ENCODE measurements at regions not wholly inside any gene's neighbourhood (a gene's known extent, or its start where the extent isn't known, plus 50 kb on each side); places are given as distances from the start of the nearest gene placed in this dataset.
A peak's percentile ranks its signal among the peaks of the same experiment; 100 is the strongest.

DNA sequence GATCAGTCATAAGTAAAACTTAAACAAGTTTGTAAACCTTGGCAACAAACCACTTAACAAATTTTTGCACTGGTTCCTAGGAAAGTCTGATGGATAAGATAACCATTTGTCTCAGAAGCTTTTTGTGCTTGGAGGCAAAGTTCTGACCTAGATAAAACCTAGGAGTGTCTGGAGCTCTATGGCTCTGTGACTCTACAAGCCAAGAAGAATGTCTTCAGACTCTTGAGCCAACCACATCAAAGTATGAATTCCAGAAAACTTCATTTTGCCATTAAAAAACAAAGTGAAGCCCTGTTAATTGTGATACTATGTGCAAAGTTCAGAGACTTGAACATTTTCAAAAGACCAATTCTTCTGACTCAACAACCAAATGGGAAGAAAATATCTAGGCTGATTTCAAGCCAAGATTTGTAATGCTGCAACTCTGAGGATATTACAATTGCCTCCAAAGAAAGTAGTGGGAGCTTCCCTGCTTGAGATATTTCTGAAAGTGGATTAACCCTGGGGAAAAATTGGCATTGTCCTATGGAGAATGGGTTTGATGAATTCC is 158.1 kb upstream of the FOXQ1 start:
- TF ChIP-seq, protein P1, sequence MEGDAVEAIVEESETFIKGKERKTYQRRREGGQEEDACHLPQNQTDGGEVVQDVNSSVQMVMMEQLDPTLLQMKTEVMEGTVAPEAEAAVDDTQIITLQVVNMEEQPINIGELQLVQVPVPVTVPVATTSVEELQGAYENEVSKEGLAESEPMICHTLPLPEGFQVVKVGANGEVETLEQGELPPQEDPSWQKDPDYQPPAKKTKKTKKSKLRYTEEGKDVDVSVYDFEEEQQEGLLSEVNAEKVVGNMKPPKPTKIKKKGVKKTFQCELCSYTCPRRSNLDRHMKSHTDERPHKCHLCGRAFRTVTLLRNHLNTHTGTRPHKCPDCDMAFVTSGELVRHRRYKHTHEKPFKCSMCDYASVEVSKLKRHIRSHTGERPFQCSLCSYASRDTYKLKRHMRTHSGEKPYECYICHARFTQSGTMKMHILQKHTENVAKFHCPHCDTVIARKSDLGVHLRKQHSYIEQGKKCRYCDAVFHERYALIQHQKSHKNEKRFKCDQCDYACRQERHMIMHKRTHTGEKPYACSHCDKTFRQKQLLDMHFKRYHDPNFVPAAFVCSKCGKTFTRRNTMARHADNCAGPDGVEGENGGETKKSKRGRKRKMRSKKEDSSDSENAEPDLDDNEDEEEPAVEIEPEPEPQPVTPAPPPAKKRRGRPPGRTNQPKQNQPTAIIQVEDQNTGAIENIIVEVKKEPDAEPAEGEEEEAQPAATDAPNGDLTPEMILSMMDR (IDR thresholded peaks at IDR 0.05; ENCODE audit: low read depth, low read length), result no peak
- no peak for DNase-seq (ENCODE audit: extremely low read depth, low read depth)

DNA sequence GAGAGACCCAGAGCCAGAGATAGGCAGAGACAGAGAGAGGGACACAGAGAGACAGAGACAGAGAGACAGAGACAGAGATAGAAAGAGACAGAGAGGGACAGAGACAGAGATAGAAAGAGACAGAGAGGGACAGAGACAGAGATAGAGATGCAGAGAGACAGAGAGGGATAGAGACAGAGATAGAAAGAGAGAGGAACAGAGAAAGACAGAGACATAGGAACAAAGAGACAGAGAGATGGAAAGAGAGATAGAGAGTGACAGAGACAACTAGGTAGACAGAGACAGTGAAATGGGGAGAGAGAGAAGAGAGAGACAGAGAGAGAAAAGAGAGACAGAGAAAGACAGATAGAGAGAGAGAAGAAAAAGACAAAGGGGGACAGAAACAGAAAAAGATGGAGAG is 165.4 kb upstream of the FOXQ1 start:
- no peak for DNase-seq (ENCODE audit: extremely low read depth, low read depth)
- TF ChIP-seq, protein P1 (IDR thresholded peaks at IDR 0.05; ENCODE audit: low read depth, low read length), result no peak

- DNase-seq (ENCODE audit: extremely low read depth, low read depth), result no peak
- TF ChIP-seq, protein P1 (IDR thresholded peaks at IDR 0.05; ENCODE audit: low read depth, low read length), result no peak
These were observed 166.1 kb upstream of the FOXQ1 start for GRCh38 chr6:1145768-1146218.

- TF ChIP-seq, protein P1 (IDR thresholded peaks at IDR 0.05; ENCODE audit: low read depth, low read length), result no peak
- DNase-seq (ENCODE audit: extremely low read depth, low read depth), result peak; percentile 65
These were observed 166.8 kb upstream of the FOXQ1 start for GRCh38 chr6:1144842-1145767.

DNA sequence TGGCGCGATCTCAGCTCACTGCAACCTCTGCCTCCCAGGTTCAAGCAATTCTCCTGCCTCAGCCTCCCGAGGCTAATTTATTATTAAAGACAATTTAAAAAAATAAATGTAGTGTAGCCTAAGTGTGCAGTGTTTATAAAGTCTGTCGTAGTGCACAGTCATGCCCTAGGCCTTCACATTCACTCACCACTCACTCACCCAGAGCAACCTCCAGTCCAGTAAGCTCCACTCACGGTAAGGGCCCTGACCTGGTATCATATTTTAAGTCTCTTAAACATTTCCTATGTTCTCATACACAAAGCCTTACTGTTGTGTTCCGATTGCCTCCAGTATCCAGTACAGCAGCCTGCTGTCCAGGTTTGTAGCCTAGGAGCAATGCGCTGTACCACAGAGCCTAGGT is 168.2 kb upstream of the FOXQ1 start:
- TF ChIP-seq, protein P1 (IDR thresholded peaks at IDR 0.05; ENCODE audit: low read depth, low read length), result no peak
- no peak for DNase-seq (ENCODE audit: extremely low read depth, low read depth)

DNA sequence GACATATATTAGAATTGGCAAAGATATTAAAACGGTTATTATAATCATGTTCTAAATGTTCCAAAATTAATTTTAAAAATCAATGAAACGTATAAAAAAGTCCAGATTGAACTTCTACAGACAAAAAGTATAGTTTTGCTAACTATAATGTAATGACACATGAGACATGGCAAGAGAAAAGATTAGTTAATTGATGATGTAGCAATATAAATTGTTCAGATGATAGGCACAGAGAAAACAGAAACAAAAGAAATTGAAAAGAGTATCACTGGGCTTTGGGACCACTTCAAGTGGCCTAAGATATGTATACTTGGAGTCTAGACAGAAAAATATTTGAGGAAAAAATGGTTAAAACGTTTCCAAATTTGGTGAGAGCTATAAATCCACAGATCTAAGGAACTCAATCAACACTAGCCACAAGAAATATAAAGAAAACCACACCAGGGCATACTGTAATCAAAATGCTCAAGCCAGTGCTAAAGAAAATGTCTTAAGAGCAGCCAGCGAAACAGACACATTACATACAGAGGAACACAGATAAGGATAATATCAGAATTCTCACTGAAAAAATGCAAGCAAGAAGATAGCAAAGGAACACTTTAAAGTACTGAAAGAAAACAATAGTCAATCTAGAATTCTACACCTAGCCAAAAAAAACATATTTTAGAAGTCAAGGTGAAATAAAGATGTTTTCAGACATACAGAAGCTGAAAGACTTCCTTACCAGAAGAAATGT is 172.6 kb upstream of the FOXQ1 start:
- DNase-seq (ENCODE audit: extremely low read depth, low read depth), result no peak
- TF ChIP-seq, protein P1 (IDR thresholded peaks at IDR 0.05; ENCODE audit: low read depth, low read length), result no peak
